ENCODE measurements at regions not wholly inside any gene's neighbourhood (a gene's known extent, or its start where the extent isn't known, plus 50 kb on each side); places are given as distances from the start of the nearest gene placed in this dataset.

DNA sequence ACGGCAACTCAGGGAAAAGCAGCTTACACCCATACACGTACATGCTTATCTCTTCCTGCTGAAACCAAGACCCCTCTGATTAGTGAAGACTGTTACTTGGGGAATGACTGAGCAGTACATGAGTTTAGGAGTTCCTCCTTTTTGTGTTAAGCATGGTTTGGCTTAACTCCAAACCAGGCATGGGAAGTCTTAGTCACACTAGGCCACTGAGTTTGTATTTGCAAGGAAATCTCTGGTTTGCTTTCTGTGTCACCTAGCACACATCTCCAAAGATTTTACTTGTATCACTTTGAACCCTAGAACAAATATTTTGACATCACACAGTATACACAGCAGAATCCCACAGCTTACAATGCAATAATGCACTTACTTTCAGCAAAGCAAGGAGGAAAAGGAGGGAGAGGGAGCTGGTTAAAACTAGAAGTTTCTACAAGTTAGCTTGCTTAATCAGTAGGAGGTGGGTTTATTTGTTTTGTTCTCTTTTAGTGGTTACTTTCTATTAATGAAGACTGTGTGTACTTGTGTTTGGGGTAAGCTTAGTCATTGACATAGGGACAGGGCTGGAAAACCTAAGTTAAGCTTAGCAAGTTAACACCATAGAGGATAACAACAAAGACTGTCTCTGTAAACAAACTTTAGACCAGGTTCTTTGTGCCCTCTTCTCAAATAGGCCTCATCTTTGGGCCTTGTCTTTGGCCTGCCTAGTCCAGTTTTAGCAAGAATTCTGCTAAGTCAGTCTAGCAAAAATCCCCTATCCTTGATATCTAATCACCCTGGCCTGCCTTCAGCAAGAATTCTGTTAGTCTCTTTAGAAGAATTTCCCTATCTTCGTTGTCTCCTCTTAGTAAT lies 219.4 kb downstream of the MREG start:
- H3K27me3 ChIP-seq = no peaks in the 10 kb centered on the region
- DNase-seq (peak in 1 of 4 donors; percentile 50), ATAC-seq (no peak)
- H3K9me3 ChIP-seq = no peaks in the 10 kb centered on the region
- H3K27ac ChIP-seq = no peak overlapping the region
- TF ChIP-seq, protein P1, sequence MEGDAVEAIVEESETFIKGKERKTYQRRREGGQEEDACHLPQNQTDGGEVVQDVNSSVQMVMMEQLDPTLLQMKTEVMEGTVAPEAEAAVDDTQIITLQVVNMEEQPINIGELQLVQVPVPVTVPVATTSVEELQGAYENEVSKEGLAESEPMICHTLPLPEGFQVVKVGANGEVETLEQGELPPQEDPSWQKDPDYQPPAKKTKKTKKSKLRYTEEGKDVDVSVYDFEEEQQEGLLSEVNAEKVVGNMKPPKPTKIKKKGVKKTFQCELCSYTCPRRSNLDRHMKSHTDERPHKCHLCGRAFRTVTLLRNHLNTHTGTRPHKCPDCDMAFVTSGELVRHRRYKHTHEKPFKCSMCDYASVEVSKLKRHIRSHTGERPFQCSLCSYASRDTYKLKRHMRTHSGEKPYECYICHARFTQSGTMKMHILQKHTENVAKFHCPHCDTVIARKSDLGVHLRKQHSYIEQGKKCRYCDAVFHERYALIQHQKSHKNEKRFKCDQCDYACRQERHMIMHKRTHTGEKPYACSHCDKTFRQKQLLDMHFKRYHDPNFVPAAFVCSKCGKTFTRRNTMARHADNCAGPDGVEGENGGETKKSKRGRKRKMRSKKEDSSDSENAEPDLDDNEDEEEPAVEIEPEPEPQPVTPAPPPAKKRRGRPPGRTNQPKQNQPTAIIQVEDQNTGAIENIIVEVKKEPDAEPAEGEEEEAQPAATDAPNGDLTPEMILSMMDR (IDR thresholded peaks at IDR 0.05) = no peak
- TF ChIP-seq POLR2A (IDR thresholded peaks at IDR 0.05) = no peak
- 68 to 83% methylated on average over 3 of the region's 3 CpGs for WGBS, 2 donors
- no peaks in the 10 kb centered on the region for H3K36me3 ChIP-seq (replicated peaks in 1 of 2; ENCODE audit: insufficient read depth in 1 of 2, low read depth in 2 of 2)
- H3K4me1 ChIP-seq = no peaks in the 10 kb centered on the region
- no peak overlapping the region for H3K4me3 ChIP-seq
- intact Hi-C loops (cut with DNase I) = no loop called here

DNA sequence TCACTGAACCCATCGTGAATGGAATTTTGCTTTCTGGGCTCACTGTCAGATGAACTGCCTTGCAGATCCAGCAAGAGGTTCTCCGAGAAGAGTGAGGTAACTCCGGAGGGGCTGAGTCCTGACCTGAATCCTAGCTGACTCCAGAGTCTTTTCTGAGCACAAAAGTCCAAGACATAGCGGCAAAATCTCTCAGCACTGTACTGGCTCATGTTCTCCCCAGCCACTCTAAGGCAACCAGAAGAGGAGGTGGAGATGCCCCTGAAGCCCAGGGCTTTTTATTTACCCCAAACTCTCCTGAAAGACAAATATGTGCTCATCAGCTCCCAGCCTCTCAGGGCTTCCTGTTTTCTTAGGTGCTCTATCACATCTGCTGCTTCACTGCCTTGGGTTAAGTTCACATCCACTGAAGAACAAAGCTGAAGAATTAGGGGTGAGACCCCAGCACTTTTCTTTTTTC lies 221.8 kb downstream of the MREG start:
- H3K36me3 ChIP-seq (replicated peaks in 1 of 2; ENCODE audit: insufficient read depth in 1 of 2, low read depth in 2 of 2) = no peaks in the 10 kb centered on the region
- H3K27me3 ChIP-seq = no peaks in the 10 kb centered on the region
- 57 to 66% methylated on average over 4 of the region's 4 CpGs for WGBS, 2 donors
- no peaks in the 10 kb centered on the region for H3K4me1 ChIP-seq
- H3K9me3 ChIP-seq = no peaks in the 10 kb centered on the region
- DNase-seq (no peak), ATAC-seq (no peak)
- H3K4me3 ChIP-seq = no peak overlapping the region
- no peak for TF ChIP-seq POLR2A (IDR thresholded peaks at IDR 0.05)
- TF ChIP-seq, protein P1 (IDR thresholded peaks at IDR 0.05) = no peak
- intact Hi-C loops (cut with DNase I) = no loop called here
- H3K27ac ChIP-seq = no peak overlapping the region

DNA sequence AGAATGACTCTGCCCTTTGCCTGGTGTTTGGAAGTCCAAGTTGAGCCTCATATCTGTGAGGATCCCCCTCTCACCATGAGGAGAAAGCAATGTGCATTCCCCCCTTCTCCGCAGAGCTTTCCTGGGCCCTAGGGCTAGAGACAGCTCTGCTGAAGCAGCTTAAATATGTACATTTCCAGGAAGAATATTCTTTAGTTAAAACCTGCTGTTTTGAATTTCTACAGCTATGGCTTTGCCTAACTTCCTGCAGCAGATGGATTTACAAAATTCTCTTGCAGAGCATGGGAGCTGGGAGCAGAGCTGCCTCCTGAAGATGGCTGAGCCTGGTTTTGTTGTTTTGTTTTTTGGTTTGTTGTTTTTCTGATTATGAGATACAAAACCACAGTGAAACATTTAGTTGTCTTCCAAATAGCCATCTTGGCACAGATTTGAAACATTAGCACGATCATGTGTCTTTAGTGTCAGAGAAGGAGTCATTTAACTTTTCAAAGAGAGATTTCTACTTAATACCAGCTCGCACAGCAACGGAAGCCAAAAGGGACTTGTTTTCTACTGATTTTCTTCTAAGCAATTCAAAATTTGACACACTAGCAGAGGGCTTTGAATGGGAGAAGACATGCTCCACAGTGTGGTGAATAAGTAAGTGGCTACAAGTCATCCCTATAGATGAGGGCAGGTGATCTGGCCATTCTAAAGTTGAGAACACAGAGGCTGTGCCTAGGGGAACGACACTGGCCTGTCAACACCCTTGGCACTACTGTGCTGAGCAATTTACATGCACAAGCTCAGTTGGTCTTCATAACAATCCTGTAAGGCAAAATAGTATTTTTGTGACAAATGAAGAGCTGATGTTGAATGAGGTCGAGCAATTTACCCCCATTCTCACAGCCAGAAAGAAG lies 222.6 kb downstream of the MREG start:
- H3K27me3 ChIP-seq = no peaks in the 10 kb centered on the region
- DNase-seq = no peak
- intact Hi-C loops (cut with DNase I) = no loop called here
- no peak for TF ChIP-seq POLR2A (IDR thresholded peaks at IDR 0.05)
- TF ChIP-seq, protein P1 (IDR thresholded peaks at IDR 0.05) = no peak
- no peak for ATAC-seq
- no peaks in the 10 kb centered on the region for H3K9me3 ChIP-seq
- no peak overlapping the region for H3K27ac ChIP-seq
- H3K36me3 ChIP-seq (replicated peaks in 1 of 2; ENCODE audit: insufficient read depth in 1 of 2, low read depth in 2 of 2) = no peaks in the 10 kb centered on the region
- 69 to 70% methylated on average over 6 of the region's 6 CpGs for WGBS, 2 donors
- no peaks in the 10 kb centered on the region for H3K4me1 ChIP-seq
- no peak overlapping the region for H3K4me3 ChIP-seq

DNA sequence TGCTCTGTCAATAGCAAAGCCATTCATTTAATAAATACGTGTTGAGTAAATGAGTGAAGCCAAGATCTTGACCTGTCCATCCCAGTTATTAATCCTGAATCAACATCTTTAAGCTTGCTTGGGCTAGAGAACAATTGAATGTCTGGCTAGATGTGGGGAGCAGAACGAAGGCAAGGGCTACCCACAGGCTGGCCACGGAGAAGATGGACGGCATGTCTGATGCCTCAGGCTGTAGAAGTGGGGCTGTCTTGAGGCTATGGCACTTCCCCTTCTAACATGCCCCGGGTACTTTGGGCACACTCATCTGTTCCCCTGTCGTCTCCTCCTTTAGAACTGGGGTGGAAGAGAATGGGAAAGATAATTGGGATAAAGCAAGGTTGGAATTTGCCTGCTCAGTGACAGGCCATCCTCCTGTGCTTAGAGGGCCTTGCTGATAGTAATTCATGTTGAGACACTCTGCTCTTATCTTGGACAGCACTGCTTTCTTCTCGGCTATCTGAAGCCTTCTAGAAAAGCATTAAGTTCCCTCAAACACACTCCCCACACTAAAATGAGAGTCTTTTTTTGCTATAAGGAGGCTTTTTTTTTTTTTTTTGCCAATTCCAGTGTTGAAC lies 225.7 kb downstream of the MREG start:
- 70 to 84% methylated on average over 7 of the region's 7 CpGs for WGBS, 2 donors
- H3K4me3 ChIP-seq = no peak overlapping the region
- no peak overlapping the region for H3K27ac ChIP-seq
- intact Hi-C loops (cut with DNase I) = no loop called here
- TF ChIP-seq POLR2A (IDR thresholded peaks at IDR 0.05) = no peak
- TF ChIP-seq, protein P1 (IDR thresholded peaks at IDR 0.05) = no peak
- no peak for ATAC-seq
- H3K36me3 ChIP-seq (replicated peaks in 1 of 2; ENCODE audit: insufficient read depth in 1 of 2, low read depth in 2 of 2) = no peaks in the 10 kb centered on the region
- H3K4me1 ChIP-seq = no peaks in the 10 kb centered on the region
- no peak for DNase-seq
- no peaks in the 10 kb centered on the region for H3K27me3 ChIP-seq
- no peaks in the 10 kb centered on the region for H3K9me3 ChIP-seq

Measured in body of pancreas (tissue), 4 donors.